ENCODE measurements at regions not wholly inside any gene's neighbourhood (a gene's known extent, or its start where the extent isn't known, plus 50 kb on each side); places are given as distances from the start of the nearest gene placed in this dataset.

DNA sequence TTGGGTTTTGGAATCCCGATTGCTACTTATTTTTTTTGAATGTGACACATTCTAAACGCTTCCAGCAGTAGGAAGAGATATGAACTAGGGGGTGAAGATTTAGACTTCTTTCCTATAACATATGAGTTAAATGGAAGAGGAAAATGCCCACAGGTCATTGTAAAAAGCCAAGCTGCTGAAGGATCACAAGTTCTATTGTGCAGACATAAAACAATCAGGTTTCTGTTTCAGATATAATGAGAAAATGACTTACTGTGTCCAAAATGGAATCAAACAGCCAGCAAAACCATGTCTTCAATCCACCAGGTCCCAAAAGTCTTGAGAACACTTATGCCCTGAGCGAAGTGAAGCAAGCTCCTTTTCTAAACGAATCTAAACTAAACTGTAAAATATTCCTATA is 157.0 kb upstream of the SOX9 start:
- TF ChIP-seq CTCF (IDR thresholded peaks at IDR 0.05; ENCODE audit: low read length) (no peak), EZH2 (IDR thresholded peaks at IDR 0.05; ENCODE audit: borderline replicate concordance, low read length) (no peak)

Measured in OCI-LY1 (cell line).